Osteoblast (primary cell): ENCODE measurements at regions not wholly inside any gene's neighbourhood (a gene's known extent, or its start where the extent isn't known, plus 50 kb on each side); places are given as distances from the start of the nearest gene placed in this dataset.
"Not testable (repeated sequence)": the region's sequence is repeated elsewhere in the genome, so short reads cannot be mapped to it uniquely, and the experiment has no call there.

Experiments
- DNase-seq: peaks from one replicate; pipeline ENCODE4 v3.0.0; 2011; ENCODE audit warnings: low spot score, mixed read lengths; ENCODE audit not compliant: insufficient read length; ENCODE audit errors: missing footprints
- H2AFZ ChIP-seq: 2 replicates; pipeline ENCODE4 v1.6.0; 2011; ENCODE audit warnings: mild to moderate bottlenecking, low read length
- H3K27ac ChIP-seq: 2 replicates; pipeline ENCODE4 v1.5.1; 2011; ENCODE audit warnings: mild to moderate bottlenecking, low read depth, low read length, moderate library complexity
- H3K27me3 ChIP-seq: 2 replicates; pipeline ENCODE4 v1.6.0; 2012; ENCODE audit warnings: mild to moderate bottlenecking, control low read depth, inconsistent platforms, low read length, moderate library complexity; ENCODE audit not compliant: insufficient read depth
- H3K36me3 ChIP-seq: 2 replicates; pipeline ENCODE4 v1.5.1; 2011; ENCODE audit warnings: mild to moderate bottlenecking, low read length, control low read depth, moderate library complexity; ENCODE audit not compliant: insufficient read depth
- H3K4me1 ChIP-seq: 2 replicates; pipeline ENCODE4 v1.5.1; 2011; ENCODE audit warnings: mild to moderate bottlenecking, low read length, control low read depth, moderate library complexity; ENCODE audit not compliant: insufficient read depth
- H3K4me2 ChIP-seq: 2 replicates; pipeline ENCODE4 v1.6.0; 2011; ENCODE audit warnings: mild to moderate bottlenecking, low read length; ENCODE audit not compliant: insufficient read depth
- H3K4me3 ChIP-seq: fragments of 200-600 bp; sonication (generic); 3 replicates; pipeline ENCODE4 v1.5.1; 2012; ENCODE audit warnings: mild to moderate bottlenecking, low read length, inconsistent platforms; ENCODE audit not compliant: insufficient read depth
- H3K79me2 ChIP-seq: 2 replicates; pipeline ENCODE4 v1.6.0; 2012; ENCODE audit warnings: mild to moderate bottlenecking, low read length, control low read depth, inconsistent platforms; ENCODE audit not compliant: insufficient read depth
- H3K9me3 ChIP-seq: 2 replicates; pipeline ENCODE4 v1.5.1; 2011; ENCODE audit warnings: low read depth, low read length, control low read depth
- H4K20me1 ChIP-seq: 2 replicates; pipeline ENCODE4 v1.6.0; 2012; ENCODE audit warnings: mild to moderate bottlenecking, low read length, control low read depth; ENCODE audit not compliant: insufficient read depth
- CTCF ChIP-seq: IDR thresholded peaks from 2 replicates; pipeline ENCODE4 v1.5.1; 2011; ENCODE audit warnings: mild to moderate bottlenecking, low read depth, low read length, moderate library complexity; ENCODE audit errors: extremely low read depth

GRCh38 chr7:16963044-16963443, 81.3 kb upstream of the AGR3 start:
- Histone ChIP-seq H3K4me1 (peaks cover 30% of the 10 kb centered on the region), H3K79me2 (no peaks in the 10 kb centered on the region), H3K4me3 (no peak overlapping the region), H3K27ac (no peak overlapping the region), H3K36me3 (no peaks in the 10 kb centered on the region), H3K27me3 (no peaks in the 10 kb centered on the region), H4K20me1 (no peaks in the 10 kb centered on the region), H2AFZ (no peak overlapping the region), H3K9me3 (no peaks in the 10 kb centered on the region), H3K4me2 (no peak overlapping the region)
- no peak for DNase-seq
- TF ChIP-seq CTCF, result no peak

GRCh38 chr7:16965697-16966096, 83.9 kb upstream of the AGR3 start:
- not testable (repeated sequence) for H3K27me3 ChIP-seq, DNase-seq, H3K27ac ChIP-seq, H3K36me3 ChIP-seq, H3K9me3 ChIP-seq, H3K4me3 ChIP-seq, H2AFZ ChIP-seq, H4K20me1 ChIP-seq, H3K4me2 ChIP-seq, H3K79me2 ChIP-seq
- peaks cover 29% of the 10 kb centered on the region for H3K4me1 ChIP-seq

- peak; percentile 90 for DNase-seq
- H4K20me1 ChIP-seq, result no peaks in the 10 kb centered on the region
- H3K79me2 ChIP-seq, result no peaks in the 10 kb centered on the region
- H3K27ac ChIP-seq, result peak overlapping the region; percentile 54
- no peak overlapping the region for H2AFZ ChIP-seq
- H3K9me3 ChIP-seq, result no peaks in the 10 kb centered on the region
- H3K4me3 ChIP-seq, result no peak overlapping the region
- H3K36me3 ChIP-seq, result no peaks in the 10 kb centered on the region
- no peak for TF ChIP-seq CTCF
- no peaks in the 10 kb centered on the region for H3K27me3 ChIP-seq
- peak overlapping the region; percentile 19 for H3K4me2 ChIP-seq
- peaks cover 20% of the 10 kb centered on the region for H3K4me1 ChIP-seq
Measured at GRCh38 chr7:16967300-16967811, 85.6 kb upstream of the AGR3 start.

GRCh38 chr7:16970732-16971482, 89.1 kb upstream of the AGR3 start:
- no peaks in the 10 kb centered on the region for H3K79me2 ChIP-seq
- no peak overlapping the region for H3K27ac ChIP-seq
- H2AFZ ChIP-seq, result no peak overlapping the region
- TF ChIP-seq CTCF, result no peak
- H3K4me1 ChIP-seq, result peaks cover 20% of the 10 kb centered on the region
- no peaks in the 10 kb centered on the region for H3K27me3 ChIP-seq
- peak; percentile 3 for DNase-seq
- no peaks in the 10 kb centered on the region for H3K36me3 ChIP-seq
- no peak overlapping the region for H3K4me3 ChIP-seq
- H3K9me3 ChIP-seq, result no peaks in the 10 kb centered on the region
- no peak overlapping the region for H3K4me2 ChIP-seq
- no peaks in the 10 kb centered on the region for H4K20me1 ChIP-seq
